NOMO-1 (cell line): ENCODE measurements at regions not wholly inside any gene's neighbourhood (a gene's known extent, or its start where the extent isn't known, plus 50 kb on each side); places are given as distances from the start of the nearest gene placed in this dataset.
"Not testable (repeated sequence)": the region's sequence is repeated elsewhere in the genome, so short reads cannot be mapped to it uniquely, and the experiment has no call there.

ENCODE experiments used
- DNase-seq, 2 experiments: peaks; one replicate each; lab custom pipeline; 2025; ENCODE audit not compliant: unreplicated experiment in 2 of 2; lab: John Stamatoyannopoulos, UW

- no peak for DNase-seq
Measured at GRCh38 chr17:79560527-79560926, 50.3 kb downstream of the RBFOX3 start.

- DNase-seq = no peak
Measured at GRCh38 chr17:79559111-79559887, 51.6 kb downstream of the RBFOX3 start.

GRCh38 chr17:79558091-79558900, 52.6 kb downstream of the RBFOX3 start:
- no peak for DNase-seq

GRCh38 chr17:79557276-79558090, 53.4 kb downstream of the RBFOX3 start:
- no peak for DNase-seq

GRCh38 chr17:79556271-79556670, 54.6 kb downstream of the RBFOX3 start:
- DNase-seq = no peak

GRCh38 chr17:79555543-79555942, 55.3 kb downstream of the RBFOX3 start:
- no peak for DNase-seq

- not testable (repeated sequence) for DNase-seq
Measured at GRCh38 chr17:79554346-79554745, 56.5 kb downstream of the RBFOX3 start.

- DNase-seq = no peak
Measured at GRCh38 chr17:79552824-79553223, 58.0 kb downstream of the RBFOX3 start.

GRCh38 chr17:79552405-79552804, 58.4 kb downstream of the RBFOX3 start:
- no peak for DNase-seq

GRCh38 chr17:79549141-79549915, 61.5 kb downstream of the RBFOX3 start:
- no peak for DNase-seq

GRCh38 chr17:79548116-79548515, 62.7 kb downstream of the RBFOX3 start:
- no peak for DNase-seq

- no peak for DNase-seq
Measured at GRCh38 chr17:79547586-79547985, 63.3 kb downstream of the RBFOX3 start.

GRCh38 chr17:79547171-79547570, 63.7 kb downstream of the RBFOX3 start:
- not testable (repeated sequence) for DNase-seq

- no peak for DNase-seq
Measured at GRCh38 chr17:79546386-79546785, 64.5 kb downstream of the RBFOX3 start.

- no peak for DNase-seq
Measured at GRCh38 chr17:79545251-79546005, 65.4 kb downstream of the RBFOX3 start.

- DNase-seq = no peak
Measured at GRCh38 chr17:79544142-79544914, 66.5 kb downstream of the RBFOX3 start.

GRCh38 chr17:79543531-79543930, 67.3 kb downstream of the RBFOX3 start:
- DNase-seq = no peak

- no peak for DNase-seq
Measured at GRCh38 chr17:79542718-79543117, 68.1 kb downstream of the RBFOX3 start.
